H1 (cell line): ENCODE measurements at regions not wholly inside any gene's neighbourhood (a gene's known extent, or its start where the extent isn't known, plus 50 kb on each side); places are given as distances from the start of the nearest gene placed in this dataset.

Source experiments
- CREB1 ChIP-seq: IDR thresholded peaks from 2 replicates; pipeline ENCODE4 v1.6.1; 2012; ENCODE audit warnings: inconsistent platforms
- HDAC2 ChIP-seq, 2 experiments: fragments of 300-600 bp in 1 of 2; sonication (generic) in 1 of 2; IDR thresholded peaks; 2 replicates each; pipeline ENCODE4 v1.6.1; 2011 to 2012; ENCODE audit warnings: low read depth in 2 of 2, low read length in 2 of 2, mild to moderate bottlenecking in 2 of 2, moderate library complexity in 2 of 2, borderline replicate concordance in 1 of 2, inconsistent platforms in 1 of 2
- KDM4A ChIP-seq: IDR thresholded peaks from one replicate; pipeline ENCODE4 v1.7.1; 2012; ENCODE audit warnings: low read depth, mild to moderate bottlenecking, moderate library complexity, low read length, inconsistent platforms; ENCODE audit not compliant: severe bottlenecking
- NRF1 ChIP-seq: IDR thresholded peaks from 2 replicates; pipeline ENCODE4 v1.6.1; 2011; ENCODE audit warnings: mild to moderate bottlenecking, low read depth, low read length, improper control_type of control experiment
- SIRT6 ChIP-seq: IDR thresholded peaks from one replicate; pipeline ENCODE4 v1.7.1; 2012; ENCODE audit warnings: low read length, inconsistent platforms
- SRF ChIP-seq: IDR thresholded peaks from 2 replicates; pipeline ENCODE4 v1.6.1; 2011; ENCODE audit warnings: mild to moderate bottlenecking, low read depth, low read length, moderate library complexity
- USF2 ChIP-seq: IDR thresholded peaks from 2 replicates; pipeline ENCODE4 v1.6.1; 2011; ENCODE audit warnings: low read length, improper control_type of control experiment
- TF ChIP-seq, protein P1 (sequence below): fragments of 300-600 bp; sonication (generic); IDR thresholded peaks from 2 replicates; pipeline ENCODE4 v1.7.1; 2012; ENCODE audit warnings: low read length, moderate library complexity, mild to moderate bottlenecking, inconsistent platforms; ENCODE audit not compliant: insufficient replicate concordance
- TF ChIP-seq, protein P2 (sequence below): IDR thresholded peaks from 2 replicates; pipeline ENCODE4 v1.6.1; 2012; ENCODE audit warnings: inconsistent platforms
- TF ChIP-seq, protein P3 (sequence below): IDR thresholded peaks from 2 replicates; pipeline ENCODE4 v1.6.1; 2012; ENCODE audit warnings: inconsistent platforms

DNA sequence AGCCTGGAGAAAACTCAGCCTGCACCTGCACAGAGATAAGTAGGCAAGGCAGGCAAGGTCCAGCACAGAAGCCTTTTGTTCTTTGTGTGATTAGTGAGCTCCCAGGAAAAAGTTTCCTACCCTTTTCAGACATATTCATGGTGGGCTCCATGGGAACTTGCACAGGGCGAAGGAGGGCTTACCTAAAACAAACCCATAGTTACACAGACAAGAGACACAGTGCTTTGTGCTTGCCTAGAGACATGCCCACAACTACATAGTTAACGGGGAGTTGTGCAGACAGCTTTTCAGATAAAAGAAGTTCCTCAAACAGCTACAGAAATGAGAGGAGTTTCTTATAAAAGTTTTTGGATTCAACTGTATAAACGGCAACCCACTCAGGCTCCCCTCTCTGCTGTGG is 180.5 kb downstream of the GLUD2 start (continued):
- TF ChIP-seq, protein P1, sequence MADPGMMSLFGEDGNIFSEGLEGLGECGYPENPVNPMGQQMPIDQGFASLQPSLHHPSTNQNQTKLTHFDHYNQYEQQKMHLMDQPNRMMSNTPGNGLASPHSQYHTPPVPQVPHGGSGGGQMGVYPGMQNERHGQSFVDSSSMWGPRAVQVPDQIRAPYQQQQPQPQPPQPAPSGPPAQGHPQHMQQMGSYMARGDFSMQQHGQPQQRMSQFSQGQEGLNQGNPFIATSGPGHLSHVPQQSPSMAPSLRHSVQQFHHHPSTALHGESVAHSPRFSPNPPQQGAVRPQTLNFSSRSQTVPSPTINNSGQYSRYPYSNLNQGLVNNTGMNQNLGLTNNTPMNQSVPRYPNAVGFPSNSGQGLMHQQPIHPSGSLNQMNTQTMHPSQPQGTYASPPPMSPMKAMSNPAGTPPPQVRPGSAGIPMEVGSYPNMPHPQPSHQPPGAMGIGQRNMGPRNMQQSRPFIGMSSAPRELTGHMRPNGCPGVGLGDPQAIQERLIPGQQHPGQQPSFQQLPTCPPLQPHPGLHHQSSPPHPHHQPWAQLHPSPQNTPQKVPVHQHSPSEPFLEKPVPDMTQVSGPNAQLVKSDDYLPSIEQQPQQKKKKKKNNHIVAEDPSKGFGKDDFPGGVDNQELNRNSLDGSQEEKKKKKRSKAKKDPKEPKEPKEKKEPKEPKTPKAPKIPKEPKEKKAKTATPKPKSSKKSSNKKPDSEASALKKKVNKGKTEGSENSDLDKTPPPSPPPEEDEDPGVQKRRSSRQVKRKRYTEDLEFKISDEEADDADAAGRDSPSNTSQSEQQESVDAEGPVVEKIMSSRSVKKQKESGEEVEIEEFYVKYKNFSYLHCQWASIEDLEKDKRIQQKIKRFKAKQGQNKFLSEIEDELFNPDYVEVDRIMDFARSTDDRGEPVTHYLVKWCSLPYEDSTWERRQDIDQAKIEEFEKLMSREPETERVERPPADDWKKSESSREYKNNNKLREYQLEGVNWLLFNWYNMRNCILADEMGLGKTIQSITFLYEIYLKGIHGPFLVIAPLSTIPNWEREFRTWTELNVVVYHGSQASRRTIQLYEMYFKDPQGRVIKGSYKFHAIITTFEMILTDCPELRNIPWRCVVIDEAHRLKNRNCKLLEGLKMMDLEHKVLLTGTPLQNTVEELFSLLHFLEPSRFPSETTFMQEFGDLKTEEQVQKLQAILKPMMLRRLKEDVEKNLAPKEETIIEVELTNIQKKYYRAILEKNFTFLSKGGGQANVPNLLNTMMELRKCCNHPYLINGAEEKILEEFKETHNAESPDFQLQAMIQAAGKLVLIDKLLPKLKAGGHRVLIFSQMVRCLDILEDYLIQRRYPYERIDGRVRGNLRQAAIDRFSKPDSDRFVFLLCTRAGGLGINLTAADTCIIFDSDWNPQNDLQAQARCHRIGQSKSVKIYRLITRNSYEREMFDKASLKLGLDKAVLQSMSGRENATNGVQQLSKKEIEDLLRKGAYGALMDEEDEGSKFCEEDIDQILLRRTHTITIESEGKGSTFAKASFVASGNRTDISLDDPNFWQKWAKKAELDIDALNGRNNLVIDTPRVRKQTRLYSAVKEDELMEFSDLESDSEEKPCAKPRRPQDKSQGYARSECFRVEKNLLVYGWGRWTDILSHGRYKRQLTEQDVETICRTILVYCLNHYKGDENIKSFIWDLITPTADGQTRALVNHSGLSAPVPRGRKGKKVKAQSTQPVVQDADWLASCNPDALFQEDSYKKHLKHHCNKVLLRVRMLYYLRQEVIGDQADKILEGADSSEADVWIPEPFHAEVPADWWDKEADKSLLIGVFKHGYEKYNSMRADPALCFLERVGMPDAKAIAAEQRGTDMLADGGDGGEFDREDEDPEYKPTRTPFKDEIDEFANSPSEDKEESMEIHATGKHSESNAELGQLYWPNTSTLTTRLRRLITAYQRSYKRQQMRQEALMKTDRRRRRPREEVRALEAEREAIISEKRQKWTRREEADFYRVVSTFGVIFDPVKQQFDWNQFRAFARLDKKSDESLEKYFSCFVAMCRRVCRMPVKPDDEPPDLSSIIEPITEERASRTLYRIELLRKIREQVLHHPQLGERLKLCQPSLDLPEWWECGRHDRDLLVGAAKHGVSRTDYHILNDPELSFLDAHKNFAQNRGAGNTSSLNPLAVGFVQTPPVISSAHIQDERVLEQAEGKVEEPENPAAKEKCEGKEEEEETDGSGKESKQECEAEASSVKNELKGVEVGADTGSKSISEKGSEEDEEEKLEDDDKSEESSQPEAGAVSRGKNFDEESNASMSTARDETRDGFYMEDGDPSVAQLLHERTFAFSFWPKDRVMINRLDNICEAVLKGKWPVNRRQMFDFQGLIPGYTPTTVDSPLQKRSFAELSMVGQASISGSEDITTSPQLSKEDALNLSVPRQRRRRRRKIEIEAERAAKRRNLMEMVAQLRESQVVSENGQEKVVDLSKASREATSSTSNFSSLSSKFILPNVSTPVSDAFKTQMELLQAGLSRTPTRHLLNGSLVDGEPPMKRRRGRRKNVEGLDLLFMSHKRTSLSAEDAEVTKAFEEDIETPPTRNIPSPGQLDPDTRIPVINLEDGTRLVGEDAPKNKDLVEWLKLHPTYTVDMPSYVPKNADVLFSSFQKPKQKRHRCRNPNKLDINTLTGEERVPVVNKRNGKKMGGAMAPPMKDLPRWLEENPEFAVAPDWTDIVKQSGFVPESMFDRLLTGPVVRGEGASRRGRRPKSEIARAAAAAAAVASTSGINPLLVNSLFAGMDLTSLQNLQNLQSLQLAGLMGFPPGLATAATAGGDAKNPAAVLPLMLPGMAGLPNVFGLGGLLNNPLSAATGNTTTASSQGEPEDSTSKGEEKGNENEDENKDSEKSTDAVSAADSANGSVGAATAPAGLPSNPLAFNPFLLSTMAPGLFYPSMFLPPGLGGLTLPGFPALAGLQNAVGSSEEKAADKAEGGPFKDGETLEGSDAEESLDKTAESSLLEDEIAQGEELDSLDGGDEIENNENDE: no peak
- TF ChIP-seq SRF: no peak
- no peak for TF ChIP-seq USF2
- no peak for TF ChIP-seq CREB1
- TF ChIP-seq HDAC2 (IDR thresholded peaks at IDR 0.05; ENCODE audit: borderline replicate concordance in 1 of 2, low read depth in 2 of 2, low read length in 2 of 2): no peak
- TF ChIP-seq, protein P2, sequence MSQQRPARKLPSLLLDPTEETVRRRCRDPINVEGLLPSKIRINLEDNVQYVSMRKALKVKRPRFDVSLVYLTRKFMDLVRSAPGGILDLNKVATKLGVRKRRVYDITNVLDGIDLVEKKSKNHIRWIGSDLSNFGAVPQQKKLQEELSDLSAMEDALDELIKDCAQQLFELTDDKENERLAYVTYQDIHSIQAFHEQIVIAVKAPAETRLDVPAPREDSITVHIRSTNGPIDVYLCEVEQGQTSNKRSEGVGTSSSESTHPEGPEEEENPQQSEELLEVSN: no peak
- no peak for TF ChIP-seq SIRT6
- no peak for TF ChIP-seq NRF1
- TF ChIP-seq, protein P3, sequence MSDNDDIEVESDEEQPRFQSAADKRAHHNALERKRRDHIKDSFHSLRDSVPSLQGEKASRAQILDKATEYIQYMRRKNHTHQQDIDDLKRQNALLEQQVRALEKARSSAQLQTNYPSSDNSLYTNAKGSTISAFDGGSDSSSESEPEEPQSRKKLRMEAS: no peak
- TF ChIP-seq KDM4A: no peak
